HCT116 (cell line): ENCODE measurements at regions not wholly inside any gene's neighbourhood (a gene's known extent, or its start where the extent isn't known, plus 50 kb on each side); places are given as distances from the start of the nearest gene placed in this dataset.

Source experiments
- ATAC-seq: fragments of 200-7000 bp; cut with Tn5 transposase; 2 replicates; pipeline ENCODE4 v1.9.1; 2020; ENCODE audit warnings: mild to moderate bottlenecking, moderate library complexity
- BruUV-seq: library from RNA; stranded (reverse); fragments of 400-500 nt; replicated peaks from 2 replicates; lab custom pipeline; 2021; lab: Mats Ljungman, UMichigan
- CTCF ChIA-PET: fragments of 300-600 bp; sonication (Branson Sonifier 250); formaldehyde crosslinking; loops from one replicate; lab custom pipeline; 2021; ENCODE audit warnings: antibody characterized with exemption; lab: Charles Lee
- POLR2A ChIA-PET: fragments of 300-600, 350-600 bp; sonication (Branson Sonifier 250); formaldehyde crosslinking; loops from one replicate; lab custom pipeline; 2021; ENCODE audit warnings: antibody characterized with exemption; lab: Charles Lee
- RAD21 ChIA-PET, 2 experiments: fragments of 300-600 bp; sonication (Branson Sonifier 250); formaldehyde crosslinking; loops; one replicate each; lab custom pipeline; 2023; ENCODE audit warnings: low total read pairs in 2 of 2; ENCODE audit not compliant: uncharacterized antibody in 2 of 2, unreplicated experiment in 2 of 2, low non-redundant PET in 1 of 2; lab: Charles Lee
- DNase-seq: peaks from one replicate; pipeline ENCODE4 v3.0.0-alpha.2; 2010; ENCODE audit warnings: low read depth, low spot score
- H2AFZ ChIP-seq: fragments of 200-600 bp; shearing (Covaris generic), sonication (generic); 2 replicates; pipeline ENCODE4 v1.6.1; 2017; ENCODE audit warnings: low read depth, mixed run types, mixed read lengths, antibody characterized with exemption, low read length; ENCODE audit not compliant: poor library complexity, severe bottlenecking
- H3K27ac ChIP-seq: 2 replicates; pipeline ENCODE4 v1.5.1; 2012; ENCODE audit warnings: low read depth, low read length
- H3K27me3 ChIP-seq: fragments of 200-600 bp; sonication (generic); 2 replicates; pipeline ENCODE4 v1.6.1; 2016; ENCODE audit warnings: mixed run types, low read length, mixed read lengths; ENCODE audit not compliant: insufficient read depth
- H3K36me3 ChIP-seq, 2 experiments: fragments of 200-500 bp in 1 of 2; fragments of 200-600 bp in 1 of 2; sonication (Bioruptor generic) in 1 of 2; sonication (generic) in 1 of 2; 2 replicates each; pipeline versions ENCODE4 v1.5.1 to v1.6.1; 2014 to 2016; ENCODE audit warnings: low read length in 2 of 2, inconsistent platforms in 1 of 2, mixed read lengths in 1 of 2, mixed run types in 1 of 2; ENCODE audit not compliant: insufficient read depth in 2 of 2, control insufficient read depth in 1 of 2
- H3K4me1 ChIP-seq, 2 experiments: fragments of 200-600 bp in 1 of 2; sonication (generic) in 1 of 2; 2 replicates each; pipeline versions ENCODE4 v1.5.1 to v1.6.1; 2012 to 2017; ENCODE audit warnings: low read length in 2 of 2, inconsistent platforms in 1 of 2, mild to moderate bottlenecking in 1 of 2, mixed read lengths in 1 of 2, mixed run types in 1 of 2, moderate library complexity in 1 of 2; ENCODE audit not compliant: insufficient read depth in 2 of 2, control insufficient read depth in 1 of 2
- H3K4me2 ChIP-seq: fragments of 200-600 bp; sonication (generic); 2 replicates; pipeline ENCODE4 v1.6.1; 2017; ENCODE audit warnings: mixed run types, low read length, mixed read lengths
- H3K4me3 ChIP-seq, 2 experiments: fragments of 200-600 bp in 1 of 2; sonication (generic) in 1 of 2; replicated peaks in 1 of 2; 2 replicates each; pipeline ENCODE4 v1.5.1; 2011 to 2016; ENCODE audit warnings: low read length in 2 of 2, control low read depth in 1 of 2, low read depth in 1 of 2, mild to moderate bottlenecking in 1 of 2, mixed read lengths in 1 of 2, mixed run types in 1 of 2
- H3K79me2 ChIP-seq: fragments of 200-600 bp; sonication (generic); 2 replicates; pipeline ENCODE4 v1.6.1; 2017; ENCODE audit warnings: mild to moderate bottlenecking, mixed run types, low read length, moderate library complexity, mixed read lengths; ENCODE audit not compliant: insufficient read depth
- H3K9ac ChIP-seq: fragments of 200-600 bp; sonication (generic); 2 replicates; pipeline ENCODE4 v1.6.1; 2016; ENCODE audit warnings: low read length, mixed read lengths
- H3K9me2 ChIP-seq: fragments of 200-600 bp; sonication (generic), shearing (Covaris generic); 2 replicates; pipeline ENCODE4 v1.6.1; 2017; ENCODE audit warnings: mixed run types, mild to moderate bottlenecking, moderate library complexity; ENCODE audit not compliant: insufficient read depth
- H3K9me3 ChIP-seq, 2 experiments: fragments of 200-500 bp in 1 of 2; fragments of 200-600 bp in 1 of 2; sonication (Bioruptor generic) in 1 of 2; sonication (generic) in 1 of 2; 2 replicates each; pipeline ENCODE4 v1.6.1; 2014 to 2017; ENCODE audit warnings: low read length in 2 of 2, mixed read lengths in 2 of 2, inconsistent platforms in 1 of 2, low read depth in 1 of 2, mild to moderate bottlenecking in 1 of 2, mixed run types in 1 of 2, moderate library complexity in 1 of 2; ENCODE audit not compliant: control insufficient read depth in 1 of 2, insufficient read depth in 1 of 2
- H4K20me1 ChIP-seq: fragments of 200-600 bp; sonication (generic), shearing (Covaris generic); 2 replicates; pipeline ENCODE4 v1.6.1; 2017; ENCODE audit warnings: mixed run types, mild to moderate bottlenecking, moderate library complexity; ENCODE audit not compliant: insufficient read depth
- CBX3 ChIP-seq: IDR thresholded peaks from 2 replicates; pipeline ENCODE4 v1.6.1; 2012; ENCODE audit warnings: low read depth
- EGR1 ChIP-seq: IDR thresholded peaks from 2 replicates; pipeline ENCODE4 v1.6.1; 2012; ENCODE audit warnings: low read depth
- ELF1 ChIP-seq: IDR thresholded peaks from 2 replicates; pipeline ENCODE4 v1.6.1; 2012; ENCODE audit warnings: low read depth, borderline replicate concordance
- EZH2 ChIP-seq: fragments of 200-600 bp; sonication (generic); IDR thresholded peaks from 2 replicates; pipeline ENCODE4 v1.6.1; 2017; ENCODE audit warnings: antibody characterized with exemption, mixed run types
- EZH2phosphoT487 ChIP-seq: fragments of 200-600 bp; IDR thresholded peaks from 2 replicates; pipeline ENCODE4 v1.6.1; 2018; ENCODE audit warnings: antibody characterized with exemption, borderline replicate concordance
- FOSL1 ChIP-seq: IDR thresholded peaks from 2 replicates; pipeline ENCODE4 v1.6.1; 2012; ENCODE audit warnings: low read depth
- MAX ChIP-seq: IDR thresholded peaks from 2 replicates; pipeline ENCODE4 v1.6.1; 2012
- POLR2A ChIP-seq: IDR thresholded peaks from 2 replicates; pipeline ENCODE4 v1.7.0; 2011; ENCODE audit warnings: borderline replicate concordance; ENCODE audit not compliant: insufficient read depth, insufficient read length; ENCODE audit errors: extremely low read depth
- POLR2AphosphoS5 ChIP-seq: IDR thresholded peaks from 2 replicates; pipeline ENCODE4 v1.6.1; 2011; ENCODE audit warnings: mild to moderate bottlenecking, low read depth, low read length, moderate library complexity
- RAD21 ChIP-seq: IDR thresholded peaks from 2 replicates; pipeline ENCODE4 v1.6.1; 2012; ENCODE audit warnings: low read depth, mild to moderate bottlenecking
- SRF ChIP-seq: IDR thresholded peaks from 2 replicates; pipeline ENCODE4 v1.6.1; 2012; ENCODE audit warnings: low read depth
- TCF7L2 ChIP-seq: IDR thresholded peaks from 2 replicates; pipeline ENCODE4 v1.7.0; 2011; ENCODE audit warnings: borderline replicate concordance, inconsistent platforms; ENCODE audit not compliant: insufficient read depth, insufficient read length; ENCODE audit errors: extremely low read depth
- ZBTB33 ChIP-seq: IDR thresholded peaks from 2 replicates; pipeline ENCODE4 v1.6.1; 2011; ENCODE audit warnings: mild to moderate bottlenecking, low read length, moderate library complexity; ENCODE audit not compliant: insufficient replicate concordance; ENCODE audit errors: extremely low read depth
- ZFX ChIP-seq: fragments of 450-650 bp; IDR thresholded peaks from 2 replicates; pipeline ENCODE4 v1.6.1; 2017
- intact Hi-C: fragments of 100-400 bp; cut with micrococcal nuclease; formaldehyde crosslinking; loops from 2 replicates; pipeline ENCODE4 v1.10.0; 2022

GRCh38 chr7:12485845-12486244, 82.2 kb upstream of the VWDE start:
- Histone ChIP-seq H4K20me1 (no peaks in the 10 kb centered on the region), H2AFZ (no peak overlapping the region), H3K9ac (no peak overlapping the region), H3K79me2 (no peaks in the 10 kb centered on the region), H3K4me2 (no peak overlapping the region), H3K4me3 (no peak overlapping the region), H3K9me3 (no peaks in the 10 kb centered on the region), H3K4me1 (no peaks in the 10 kb centered on the region), H3K27ac (no peak overlapping the region), H3K9me2 (no peaks in the 10 kb centered on the region), H3K36me3 (no peaks in the 10 kb centered on the region), H3K27me3 (no peaks in the 10 kb centered on the region)
- DNase-seq (no peak), ATAC-seq (no peak)
- CTCF ChIA-PET: interaction anchor here (3.8 kb wide), 1 partner anchor 27 kb away, joined by 46 read pairs; no protein-coding TSS in a partner anchor
- intact Hi-C loops: loop anchor here (10.0 kb wide), 1 partner anchor 161 kb away; no protein-coding TSS in a partner anchor
- BruUV-seq: no TSS peak
- TF ChIP-seq EZH2phosphoT487 (no peak), POLR2A (no peak), MAX (no peak), EGR1 (no peak), CBX3 (no peak), RAD21 (no peak), POLR2AphosphoS5 (no peak)
- POLR2A ChIA-PET: no interaction called here
- RAD21 ChIA-PET: no interaction called here

GRCh38 chr7:12488341-12488740, 82.2 kb upstream of the SCIN start:
- Histone ChIP-seq H3K79me2 (no peaks in the 10 kb centered on the region), H3K27me3 (no peaks in the 10 kb centered on the region), H3K36me3 (no peaks in the 10 kb centered on the region), H3K4me2 (no peak overlapping the region), H4K20me1 (no peaks in the 10 kb centered on the region), H3K9me2 (no peaks in the 10 kb centered on the region), H3K4me3 (no peak overlapping the region), H3K27ac (no peak overlapping the region), H3K9ac (no peak overlapping the region), H2AFZ (no peak overlapping the region), H3K9me3 (no peaks in the 10 kb centered on the region), H3K4me1 (no peaks in the 10 kb centered on the region)
- ATAC-seq: no peak
- ChIA-PET POLR2A (interaction anchor here (0.7 to 1.3 kb wide), 3 partner anchors 9 to 94 kb away, joined by 3 read pairs; no protein-coding TSS in a partner anchor), RAD21 (interaction anchor here in 1 of 2 experiments (1.6 kb wide), 1 partner anchor 30 kb away, joined by 4 read pairs; no protein-coding TSS in a partner anchor), CTCF (interaction anchor here (0.9 to 3.8 kb wide), 9 partner anchors 9 to 98 kb away, joined by 3 to 46 read pairs (median 4); no protein-coding TSS in a partner anchor)
- TF ChIP-seq ZFX (no peak), RAD21 (no peak), EZH2 (no peak), ELF1 (no peak), ZBTB33 (no peak), SRF (no peak), POLR2A (no peak), TCF7L2 (no peak), FOSL1 (no peak)
- intact Hi-C loops: loop anchor here (10.0 kb wide), 1 partner anchor 164 kb away; no protein-coding TSS in a partner anchor
- BruUV-seq: no TSS peak
- DNase-seq: no peak
